Colonic mucosa (tissue), 4 donors: ENCODE measurements at regions not wholly inside any gene's neighbourhood (a gene's known extent, or its start where the extent isn't known, plus 50 kb on each side); places are given as distances from the start of the nearest gene placed in this dataset.
"Not testable (repeated sequence)": the region's sequence is repeated elsewhere in the genome, so short reads cannot be mapped to it uniquely, and the experiment has no call there.

Source experiments
- DNase-seq: peaks from one replicate; pipeline ENCODE4 v3.0.0-alpha.2; 2020
- H3K27ac ChIP-seq: fragments of 200-600 bp; one replicate; pipeline ENCODE4 v1.8.0; 2021
- H3K27me3 ChIP-seq: fragments of 200-600 bp; one replicate; pipeline ENCODE4 v1.8.0; 2021
- H3K36me3 ChIP-seq: fragments of 200-600 bp; one replicate; pipeline ENCODE4 v1.8.0; 2021
- H3K4me1 ChIP-seq: fragments of 200-600 bp; one replicate; pipeline ENCODE4 v1.8.0; 2021; ENCODE audit warnings: mild to moderate bottlenecking
- H3K4me3 ChIP-seq: fragments of 200-600 bp; one replicate; pipeline ENCODE4 v1.8.0; 2021
- H3K9ac ChIP-seq, 2 donors: one replicate each; pipeline ENCODE4 v1.7.0; 2013; ENCODE audit warnings: control low read depth in 2 of 2, low read depth in 2 of 2, low read length in 2 of 2
- H3K9me3 ChIP-seq: fragments of 200-600 bp; one replicate; pipeline ENCODE4 v1.8.0; 2021
- CTCF ChIP-seq: fragments of 200-600 bp; IDR thresholded peaks from one replicate; pipeline ENCODE4 v1.8.0; 2022; ENCODE audit warnings: antibody characterized with exemption, mild to moderate bottlenecking
- intact Hi-C: fragments of 100-400 bp; cut with DNase I; formaldehyde crosslinking; loops from one replicate; pipeline ENCODE4 v1.14.1; 2022
- donor health status: healthy.
- donor health status: DM: no; HTN: no; CAD: no.
- donor health status: DM: no; HTN: no; CAD: no.

DNA sequence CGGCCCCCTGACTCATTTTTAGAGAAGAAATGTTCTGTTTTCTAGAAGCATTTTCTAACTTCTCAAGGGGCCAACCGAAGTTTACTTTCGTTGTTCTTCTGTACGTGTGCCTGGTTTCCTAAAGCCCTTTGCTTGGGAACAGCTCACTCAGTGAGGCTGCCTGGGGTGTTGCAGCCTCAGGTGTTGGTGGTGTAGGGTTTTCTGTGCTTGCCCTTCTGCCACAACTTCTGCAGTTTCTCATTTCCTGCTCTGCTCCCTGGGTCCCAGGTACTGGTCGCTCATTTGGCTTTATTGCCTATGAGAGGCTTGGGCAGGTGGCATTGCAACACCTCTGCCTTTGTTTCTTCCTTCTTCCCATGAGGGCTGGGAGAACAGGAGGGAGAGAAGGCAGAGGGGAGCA lies 278.3 kb downstream of the SOX4 start:
- Histone ChIP-seq H3K4me1 (no peaks in the 10 kb centered on the region), H3K27ac (no peak overlapping the region), H3K4me3 (no peak overlapping the region), H3K9me3 (no peaks in the 10 kb centered on the region), H3K27me3 (no peaks in the 10 kb centered on the region), H3K36me3 (no peaks in the 10 kb centered on the region), H3K9ac (no peak overlapping the region)
- no peak for DNase-seq
- no peak for TF ChIP-seq CTCF
- intact Hi-C loops, result no loop called here

DNA sequence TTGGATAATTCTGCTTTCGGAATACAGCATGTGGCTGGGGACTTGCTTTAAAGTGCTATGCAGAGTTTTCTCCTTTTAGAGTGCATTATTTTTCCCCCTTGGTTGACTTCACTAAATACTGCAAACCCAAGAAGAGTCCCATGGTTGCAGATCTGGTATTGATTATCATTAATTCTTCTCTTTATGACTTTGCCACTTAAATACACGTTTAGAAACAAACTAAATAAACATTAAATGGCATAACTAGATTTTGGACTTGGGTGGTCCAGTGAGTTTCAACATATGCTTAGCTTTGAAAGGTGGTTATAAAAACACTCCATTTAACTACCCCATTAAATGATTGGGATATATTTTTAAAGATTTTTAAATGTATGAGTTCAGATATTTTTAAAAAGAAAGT lies 279.2 kb downstream of the SOX4 start:
- H3K36me3 ChIP-seq, result no peaks in the 10 kb centered on the region
- no peak overlapping the region for H3K27ac ChIP-seq
- no peaks in the 10 kb centered on the region for H3K9me3 ChIP-seq
- no peak overlapping the region for H3K4me3 ChIP-seq
- TF ChIP-seq CTCF, result no peak
- DNase-seq, result no peak
- intact Hi-C loops, result no loop called here
- H3K9ac ChIP-seq, result no peak overlapping the region
- no peaks in the 10 kb centered on the region for H3K27me3 ChIP-seq
- no peaks in the 10 kb centered on the region for H3K4me1 ChIP-seq

DNA sequence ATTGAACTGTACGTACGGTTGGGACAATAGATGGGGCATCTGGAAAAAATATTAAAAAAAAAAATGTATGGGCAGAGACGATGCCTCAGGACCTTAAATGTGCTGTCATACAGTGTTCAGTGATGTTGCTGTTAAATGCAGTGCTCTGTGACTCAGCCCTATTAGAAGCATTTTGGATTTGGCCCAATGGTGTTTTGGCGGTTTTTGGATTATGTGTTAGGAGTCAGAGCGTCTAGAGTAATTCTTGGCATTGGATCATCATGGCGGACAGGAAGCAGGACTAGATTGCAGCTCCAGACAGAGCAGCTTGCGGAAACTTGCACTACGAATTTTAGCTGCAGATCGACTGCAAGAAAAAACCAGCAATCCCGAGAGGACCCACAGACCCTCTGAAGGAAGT lies 280.0 kb downstream of the SOX4 start:
- no peak for TF ChIP-seq CTCF
- intact Hi-C loops, result no loop called here
- DNase-seq, result peak; percentile 31

GRCh38 chr6:21874372-21874771 lies 280.8 kb downstream of the SOX4 start:
- no peak for TF ChIP-seq CTCF
- H3K4me3 ChIP-seq, result no peak overlapping the region
- no peaks in the 10 kb centered on the region for H3K4me1 ChIP-seq
- no peaks in the 10 kb centered on the region for H3K27me3 ChIP-seq
- DNase-seq, result no peak
- intact Hi-C loops, result no loop called here
- no peaks in the 10 kb centered on the region for H3K9me3 ChIP-seq
- H3K9ac ChIP-seq, result no peak overlapping the region
- no peaks in the 10 kb centered on the region for H3K36me3 ChIP-seq
- H3K27ac ChIP-seq, result no peak overlapping the region

More for the DNA sequence above, 280.0 kb downstream of the SOX4 start:
- H3K27ac ChIP-seq, result no peak overlapping the region
- no peaks in the 10 kb centered on the region for H3K36me3 ChIP-seq
- no peaks in the 10 kb centered on the region for H3K4me1 ChIP-seq
- no peaks in the 10 kb centered on the region for H3K27me3 ChIP-seq
- H3K9ac ChIP-seq, result no peak overlapping the region
- no peak overlapping the region for H3K4me3 ChIP-seq
- H3K9me3 ChIP-seq, result no peaks in the 10 kb centered on the region

- H3K9me3 ChIP-seq, intact Hi-C loops, H3K36me3 ChIP-seq, DNase-seq, H3K4me3 ChIP-seq, H3K27ac ChIP-seq, H3K9ac ChIP-seq, H3K4me1 ChIP-seq, H3K27me3 ChIP-seq: not testable (repeated sequence)
Observed at GRCh38 chr6:21877037-21877436, 283.5 kb downstream of the SOX4 start.

- intact Hi-C loops, H3K27me3 ChIP-seq, H3K4me3 ChIP-seq, H3K9ac ChIP-seq, H3K36me3 ChIP-seq, H3K9me3 ChIP-seq, DNase-seq, H3K4me1 ChIP-seq, H3K27ac ChIP-seq: not testable (repeated sequence)
Observed at GRCh38 chr6:21880249-21880648, 286.7 kb downstream of the SOX4 start.

- TF ChIP-seq CTCF, result no peak
- Histone ChIP-seq H3K27ac (no peak overlapping the region), H3K36me3 (no peaks in the 10 kb centered on the region), H3K9me3 (no peaks in the 10 kb centered on the region), H3K27me3 (no peaks in the 10 kb centered on the region), H3K4me3 (no peak overlapping the region), H3K4me1 (no peaks in the 10 kb centered on the region), H3K9ac (no peak overlapping the region)
- DNase-seq, result no peak
- intact Hi-C loops, result no loop called here
Observed at GRCh38 chr6:21881969-21882465, 288.5 kb downstream of the SOX4 start.
